K562 (cell line): ENCODE measurements at regions not wholly inside any gene's neighbourhood (a gene's known extent, or its start where the extent isn't known, plus 50 kb on each side); places are given as distances from the start of the nearest gene placed in this dataset.

ENCODE experiments used
- EZH2 ChIP-seq: IDR thresholded peaks from 2 replicates; pipeline ENCODE4 v1.6.1; 2012; ENCODE audit warnings: low read depth, mild to moderate bottlenecking, inconsistent platforms, low read length, borderline replicate concordance
- FOXK2 ChIP-seq, 2 experiments: fragments of 450-650 bp; IDR thresholded peaks in 1 of 2; conservative IDR thresholded peaks in 1 of 2; 2 replicates each; pipeline ENCODE4 v1.6.1; 2016; ENCODE audit warnings: low read depth in 2 of 2, mild to moderate bottlenecking in 1 of 2
- HNRNPL ChIP-seq: fragments of 200-400 bp; formaldehyde crosslinking; IDR thresholded peaks from 2 replicates; pipeline ENCODE4 v1.6.1; 2017; ENCODE audit warnings: low read depth, mild to moderate bottlenecking, low read length
- NUFIP1 ChIP-seq: fragments of 450-650 bp; IDR thresholded peaks from 2 replicates; pipeline ENCODE4 v1.6.1; 2018; ENCODE audit not compliant: partially characterized antibody
- PRPF4 ChIP-seq: fragments of 200-400 bp; formaldehyde crosslinking; IDR thresholded peaks from one replicate; pipeline ENCODE4 v1.6.1; 2017; ENCODE audit warnings: low read length, low read depth, mild to moderate bottlenecking; ENCODE audit not compliant: insufficient read depth, poor library complexity, severe bottlenecking
- RFX5 ChIP-seq: IDR thresholded peaks from 2 replicates; pipeline ENCODE4 v1.6.1; 2011; ENCODE audit warnings: low read depth, mild to moderate bottlenecking, improper control_type of control experiment, low read length
- ZBTB11 ChIP-seq, 3 experiments: fragments of 200-800 bp in 1 of 3; fragments of 250-450 bp in 1 of 3; fragments of 450-650 bp in 1 of 3; sonication (Bioruptor Pico) in 1 of 3; sonication (Bioruptor generic) in 1 of 3; formaldehyde crosslinking in 1 of 3; IDR thresholded peaks; 2 replicates each; pipeline versions ENCODE4 v1.6.1 to v1.8.0; 2016 to 2022; ENCODE audit warnings: mild to moderate bottlenecking in 2 of 3, missing genetic modification characterization in 2 of 3, missing compliant biosample characterization in 1 of 3, moderate library complexity in 1 of 3
- ZNF253 ChIP-seq: fragments of 250-450 bp; sonication (Bioruptor Pico); conservative IDR thresholded peaks from 2 replicates; pipeline ENCODE4 v1.6.1; 2021; ENCODE audit warnings: mild to moderate bottlenecking
- TF ChIP-seq, protein P1 (sequence below), 3 experiments: IDR thresholded peaks in 2 of 3; conservative IDR thresholded peaks in 1 of 3; 2 replicates each; pipeline ENCODE4 v1.5.1; 2011 to 2012; ENCODE audit warnings: low read length in 3 of 3, mild to moderate bottlenecking in 3 of 3, control low read depth in 2 of 3, improper control_type of control experiment in 1 of 3, inconsistent platforms in 1 of 3, low read depth in 1 of 3, mixed read lengths in 1 of 3, moderate library complexity in 1 of 3; ENCODE audit not compliant: insufficient read depth in 2 of 3
- TF ChIP-seq, protein P2 (sequence below), 2 experiments: fragments of 200-800 bp in 1 of 2; sonication (Bioruptor generic) in 1 of 2; sonication (generic) in 1 of 2; formaldehyde crosslinking in 1 of 2; IDR thresholded peaks in 1 of 2; conservative IDR thresholded peaks in 1 of 2; 2 replicates each; pipeline versions ENCODE4 v1.5.0 to v1.6.1; 2016 to 2020; ENCODE audit warnings: missing compliant biosample characterization in 1 of 2, missing genetic modification characterization in 1 of 2, missing genetic modification reagents in 1 of 2
- TF ChIP-seq, protein P3 (sequence below): sonication (generic); formaldehyde crosslinking; IDR thresholded peaks from 2 replicates; pipeline ENCODE4 v1.8.1; 2023; ENCODE audit warnings: mild to moderate bottlenecking, missing genetic modification reagents
- TF ChIP-seq, protein P4 (sequence below): fragments of 250-450 bp; sonication (Bioruptor Pico); IDR thresholded peaks from 2 replicates; pipeline ENCODE4 v1.4.0; 2020; ENCODE audit warnings: mild to moderate bottlenecking, moderate library complexity

DNA sequence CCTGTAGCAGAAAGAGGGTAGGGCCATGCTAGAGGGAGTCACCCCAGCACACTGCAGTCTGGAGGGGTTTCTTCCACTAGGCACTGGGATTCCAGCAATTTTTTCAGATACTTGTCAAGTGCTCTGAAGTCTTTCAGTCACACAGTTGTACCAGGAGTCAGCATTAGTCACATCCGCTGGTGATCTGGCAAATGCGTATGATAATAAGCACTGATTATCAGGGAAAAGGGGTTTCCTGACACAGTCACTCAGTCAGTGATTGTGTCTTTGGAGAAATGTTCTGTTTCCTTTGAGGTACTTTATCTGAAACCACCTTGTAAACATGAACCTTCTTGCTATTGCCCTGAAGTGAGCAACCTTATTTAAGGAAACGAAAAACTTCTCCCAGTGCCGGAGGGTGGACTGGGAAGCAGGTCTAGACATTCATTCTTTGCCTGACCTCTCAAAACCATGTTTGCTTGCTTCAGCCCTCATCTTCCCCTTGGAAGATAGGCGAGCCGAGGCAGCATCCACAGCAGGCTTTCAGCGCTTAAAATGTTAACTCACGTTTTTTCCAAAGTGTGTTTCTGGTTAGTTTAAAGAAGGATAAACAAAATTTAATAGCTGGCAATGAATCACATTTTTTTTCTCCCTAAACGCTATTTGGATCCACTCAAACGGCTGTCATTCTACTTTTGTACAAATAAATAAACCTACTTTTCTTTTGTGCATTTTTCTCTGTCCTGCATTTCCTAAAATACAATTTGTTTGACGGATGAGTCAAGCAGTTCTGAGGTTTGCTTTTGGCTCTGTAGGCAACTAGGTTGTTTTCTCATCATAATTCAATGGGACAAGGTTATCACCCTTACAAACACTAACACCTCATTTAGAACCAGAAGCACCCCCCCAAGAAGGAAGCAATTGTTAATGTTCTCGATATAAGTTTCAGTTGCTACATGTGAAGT is 77.7 kb downstream of the FOXD1 start:
- TF ChIP-seq ZNF253 (CRISPR knock-in tag) (no peak), NUFIP1 (no peak), ZBTB11 (CRISPR knock-in tag; IDR thresholded peaks at IDR 0.05) (no peak), RFX5 (no peak), PRPF4 (no peak), EZH2 (no peak), HNRNPL (no peak), FOXK2 (conservative IDR thresholded peaks at IDR 0.05 in 1 of 2, IDR thresholded peaks at IDR 0.05 in 1 of 2; ENCODE audit: low read depth in 2 of 2) (no peak)
- TF ChIP-seq, protein P1, sequence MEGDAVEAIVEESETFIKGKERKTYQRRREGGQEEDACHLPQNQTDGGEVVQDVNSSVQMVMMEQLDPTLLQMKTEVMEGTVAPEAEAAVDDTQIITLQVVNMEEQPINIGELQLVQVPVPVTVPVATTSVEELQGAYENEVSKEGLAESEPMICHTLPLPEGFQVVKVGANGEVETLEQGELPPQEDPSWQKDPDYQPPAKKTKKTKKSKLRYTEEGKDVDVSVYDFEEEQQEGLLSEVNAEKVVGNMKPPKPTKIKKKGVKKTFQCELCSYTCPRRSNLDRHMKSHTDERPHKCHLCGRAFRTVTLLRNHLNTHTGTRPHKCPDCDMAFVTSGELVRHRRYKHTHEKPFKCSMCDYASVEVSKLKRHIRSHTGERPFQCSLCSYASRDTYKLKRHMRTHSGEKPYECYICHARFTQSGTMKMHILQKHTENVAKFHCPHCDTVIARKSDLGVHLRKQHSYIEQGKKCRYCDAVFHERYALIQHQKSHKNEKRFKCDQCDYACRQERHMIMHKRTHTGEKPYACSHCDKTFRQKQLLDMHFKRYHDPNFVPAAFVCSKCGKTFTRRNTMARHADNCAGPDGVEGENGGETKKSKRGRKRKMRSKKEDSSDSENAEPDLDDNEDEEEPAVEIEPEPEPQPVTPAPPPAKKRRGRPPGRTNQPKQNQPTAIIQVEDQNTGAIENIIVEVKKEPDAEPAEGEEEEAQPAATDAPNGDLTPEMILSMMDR (IDR thresholded peaks at IDR 0.05 in 2 of 3, conservative IDR thresholded peaks at IDR 0.05 in 1 of 3; ENCODE audit: insufficient read depth in 2 of 3, low read depth in 1 of 3, low read length in 3 of 3) = no peak
- TF ChIP-seq, protein P2, sequence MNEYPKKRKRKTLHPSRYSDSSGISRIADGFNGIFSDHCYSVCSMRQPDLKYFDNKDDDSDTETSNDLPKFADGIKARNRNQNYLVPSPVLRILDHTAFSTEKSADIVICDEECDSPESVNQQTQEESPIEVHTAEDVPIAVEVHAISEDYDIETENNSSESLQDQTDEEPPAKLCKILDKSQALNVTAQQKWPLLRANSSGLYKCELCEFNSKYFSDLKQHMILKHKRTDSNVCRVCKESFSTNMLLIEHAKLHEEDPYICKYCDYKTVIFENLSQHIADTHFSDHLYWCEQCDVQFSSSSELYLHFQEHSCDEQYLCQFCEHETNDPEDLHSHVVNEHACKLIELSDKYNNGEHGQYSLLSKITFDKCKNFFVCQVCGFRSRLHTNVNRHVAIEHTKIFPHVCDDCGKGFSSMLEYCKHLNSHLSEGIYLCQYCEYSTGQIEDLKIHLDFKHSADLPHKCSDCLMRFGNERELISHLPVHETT (CRISPR knock-in tag; conservative IDR thresholded peaks at IDR 0.05 in 1 of 2, IDR thresholded peaks at IDR 0.05 in 1 of 2) = no peak
- TF ChIP-seq, protein P3, sequence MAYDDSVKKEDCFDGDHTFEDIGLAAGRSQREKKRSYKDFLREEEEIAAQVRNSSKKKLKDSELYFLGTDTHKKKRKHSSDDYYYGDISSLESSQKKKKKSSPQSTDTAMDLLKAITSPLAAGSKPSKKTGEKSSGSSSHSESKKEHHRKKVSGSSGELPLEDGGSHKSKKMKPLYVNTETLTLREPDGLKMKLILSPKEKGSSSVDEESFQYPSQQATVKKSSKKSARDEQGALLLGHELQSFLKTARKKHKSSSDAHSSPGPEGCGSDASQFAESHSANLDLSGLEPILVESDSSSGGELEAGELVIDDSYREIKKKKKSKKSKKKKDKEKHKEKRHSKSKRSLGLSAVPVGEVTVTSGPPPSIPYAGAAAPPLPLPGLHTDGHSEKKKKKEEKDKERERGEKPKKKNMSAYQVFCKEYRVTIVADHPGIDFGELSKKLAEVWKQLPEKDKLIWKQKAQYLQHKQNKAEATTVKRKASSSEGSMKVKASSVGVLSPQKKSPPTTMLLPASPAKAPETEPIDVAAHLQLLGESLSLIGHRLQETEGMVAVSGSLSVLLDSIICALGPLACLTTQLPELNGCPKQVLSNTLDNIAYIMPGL (CRISPR knock-in tag) = no peak
- TF ChIP-seq, protein P4, sequence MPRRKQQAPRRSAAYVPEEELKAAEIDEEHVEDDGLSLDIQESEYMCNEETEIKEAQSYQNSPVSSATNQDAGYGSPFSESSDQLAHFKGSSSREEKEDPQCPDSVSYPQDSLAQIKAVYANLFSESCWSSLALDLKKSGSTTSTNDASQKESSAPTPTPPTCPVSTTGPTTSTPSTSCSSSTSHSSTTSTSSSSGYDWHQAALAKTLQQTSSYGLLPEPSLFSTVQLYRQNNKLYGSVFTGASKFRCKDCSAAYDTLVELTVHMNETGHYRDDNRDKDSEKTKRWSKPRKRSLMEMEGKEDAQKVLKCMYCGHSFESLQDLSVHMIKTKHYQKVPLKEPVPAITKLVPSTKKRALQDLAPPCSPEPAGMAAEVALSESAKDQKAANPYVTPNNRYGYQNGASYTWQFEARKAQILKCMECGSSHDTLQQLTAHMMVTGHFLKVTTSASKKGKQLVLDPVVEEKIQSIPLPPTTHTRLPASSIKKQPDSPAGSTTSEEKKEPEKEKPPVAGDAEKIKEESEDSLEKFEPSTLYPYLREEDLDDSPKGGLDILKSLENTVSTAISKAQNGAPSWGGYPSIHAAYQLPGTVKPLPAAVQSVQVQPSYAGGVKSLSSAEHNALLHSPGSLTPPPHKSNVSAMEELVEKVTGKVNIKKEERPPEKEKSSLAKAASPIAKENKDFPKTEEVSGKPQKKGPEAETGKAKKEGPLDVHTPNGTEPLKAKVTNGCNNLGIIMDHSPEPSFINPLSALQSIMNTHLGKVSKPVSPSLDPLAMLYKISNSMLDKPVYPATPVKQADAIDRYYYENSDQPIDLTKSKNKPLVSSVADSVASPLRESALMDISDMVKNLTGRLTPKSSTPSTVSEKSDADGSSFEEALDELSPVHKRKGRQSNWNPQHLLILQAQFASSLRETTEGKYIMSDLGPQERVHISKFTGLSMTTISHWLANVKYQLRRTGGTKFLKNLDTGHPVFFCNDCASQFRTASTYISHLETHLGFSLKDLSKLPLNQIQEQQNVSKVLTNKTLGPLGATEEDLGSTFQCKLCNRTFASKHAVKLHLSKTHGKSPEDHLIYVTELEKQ = no peak
